ENCODE measurements at regions not wholly inside any gene's neighbourhood (a gene's known extent, or its start where the extent isn't known, plus 50 kb on each side); places are given as distances from the start of the nearest gene placed in this dataset.

DNA sequence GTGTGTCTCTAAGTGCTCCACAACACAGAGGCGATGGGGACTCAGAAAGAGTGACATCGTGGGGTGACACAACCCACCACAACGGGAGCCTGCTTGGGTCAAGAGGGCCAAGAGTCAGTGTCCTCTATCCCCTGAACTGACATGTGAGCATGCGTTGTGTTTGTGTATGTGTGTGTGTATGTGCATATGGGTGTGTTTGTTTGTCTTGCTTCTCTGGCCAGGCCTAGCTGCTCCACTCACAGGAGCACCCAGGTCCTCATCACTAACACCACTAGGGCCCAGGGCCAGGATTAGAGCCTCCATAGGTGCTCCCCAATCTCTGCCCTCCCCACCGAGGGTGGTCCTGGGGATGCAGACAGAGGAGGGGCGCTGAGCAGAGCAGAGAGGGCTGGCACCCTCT, 115.0 kb upstream of the CTSV start:
- TF ChIP-seq, protein P1, sequence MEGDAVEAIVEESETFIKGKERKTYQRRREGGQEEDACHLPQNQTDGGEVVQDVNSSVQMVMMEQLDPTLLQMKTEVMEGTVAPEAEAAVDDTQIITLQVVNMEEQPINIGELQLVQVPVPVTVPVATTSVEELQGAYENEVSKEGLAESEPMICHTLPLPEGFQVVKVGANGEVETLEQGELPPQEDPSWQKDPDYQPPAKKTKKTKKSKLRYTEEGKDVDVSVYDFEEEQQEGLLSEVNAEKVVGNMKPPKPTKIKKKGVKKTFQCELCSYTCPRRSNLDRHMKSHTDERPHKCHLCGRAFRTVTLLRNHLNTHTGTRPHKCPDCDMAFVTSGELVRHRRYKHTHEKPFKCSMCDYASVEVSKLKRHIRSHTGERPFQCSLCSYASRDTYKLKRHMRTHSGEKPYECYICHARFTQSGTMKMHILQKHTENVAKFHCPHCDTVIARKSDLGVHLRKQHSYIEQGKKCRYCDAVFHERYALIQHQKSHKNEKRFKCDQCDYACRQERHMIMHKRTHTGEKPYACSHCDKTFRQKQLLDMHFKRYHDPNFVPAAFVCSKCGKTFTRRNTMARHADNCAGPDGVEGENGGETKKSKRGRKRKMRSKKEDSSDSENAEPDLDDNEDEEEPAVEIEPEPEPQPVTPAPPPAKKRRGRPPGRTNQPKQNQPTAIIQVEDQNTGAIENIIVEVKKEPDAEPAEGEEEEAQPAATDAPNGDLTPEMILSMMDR (IDR thresholded peaks at IDR 0.05; ENCODE audit: low read length): no peak
- TF ChIP-seq EZH2 (IDR thresholded peaks at IDR 0.05; ENCODE audit: borderline replicate concordance, low read length): no peak
